Loucy (cell line): ENCODE measurements at regions not wholly inside any gene's neighbourhood (a gene's known extent, or its start where the extent isn't known, plus 50 kb on each side); places are given as distances from the start of the nearest gene placed in this dataset.
"Not testable (repeated sequence)": the region's sequence is repeated elsewhere in the genome, so short reads cannot be mapped to it uniquely, and the experiment has no call there.

Experiments
- H2AFZ ChIP-seq: fragments of 200-600 bp; sonication (generic); 2 replicates; pipeline ENCODE4 v1.6.0; 2016; ENCODE audit warnings: antibody characterized with exemption, mild to moderate bottlenecking, low read length, moderate library complexity
- H3F3A ChIP-seq: fragments of 200-600 bp; 2 replicates; pipeline ENCODE4 v1.6.0; 2016; ENCODE audit warnings: antibody characterized with exemption, low read depth, mild to moderate bottlenecking
- H3K27me3 ChIP-seq: fragments of 200-600 bp; sonication (generic); 2 replicates; pipeline ENCODE4 v1.6.1; 2014; ENCODE audit warnings: low read length, mild to moderate bottlenecking; ENCODE audit not compliant: insufficient read depth, poor library complexity, severe bottlenecking
- H3K36me3 ChIP-seq: fragments of 200-600 bp; sonication (generic); 2 replicates; pipeline ENCODE4 v1.6.1; 2016; ENCODE audit warnings: low read length; ENCODE audit not compliant: insufficient read depth
- H3K4me1 ChIP-seq: fragments of 200-600 bp; sonication (generic); 2 replicates; pipeline ENCODE4 v1.5.1; 2014; ENCODE audit warnings: low read length, mild to moderate bottlenecking; ENCODE audit not compliant: insufficient read depth, poor library complexity, severe bottlenecking
- H3K4me2 ChIP-seq: fragments of 200-600 bp; sonication (generic); 2 replicates; pipeline ENCODE4 v1.6.0; 2014; ENCODE audit warnings: antibody characterized with exemption, low read length, low read depth, mild to moderate bottlenecking; ENCODE audit not compliant: poor library complexity, severe bottlenecking
- H3K4me3 ChIP-seq: fragments of 200-600 bp; sonication (generic); 2 replicates; pipeline ENCODE4 v1.5.1; 2014; ENCODE audit warnings: low read length, mild to moderate bottlenecking, mixed read lengths; ENCODE audit not compliant: poor library complexity, severe bottlenecking
- H3K79me2 ChIP-seq: fragments of 200-600 bp; sonication (generic); 2 replicates; pipeline ENCODE4 v1.6.1; 2014; ENCODE audit warnings: low read length; ENCODE audit not compliant: insufficient read depth
- H3K9ac ChIP-seq: fragments of 200-600 bp; sonication (generic); 2 replicates; pipeline ENCODE4 v1.6.0; 2014; ENCODE audit warnings: mild to moderate bottlenecking, low read depth, low read length, moderate library complexity; ENCODE audit not compliant: poor library complexity, severe bottlenecking
- H3K9me2 ChIP-seq: fragments of 200-600 bp; sonication (generic); replicated peaks from 2 replicates; pipeline ENCODE4 v1.6.1; 2016; ENCODE audit warnings: low read depth, low read length, mixed read lengths
- H3K9me3 ChIP-seq: fragments of 200-600 bp; sonication (generic); 2 replicates; pipeline ENCODE4 v1.6.1; 2014; ENCODE audit warnings: mild to moderate bottlenecking, antibody characterized with exemption, low read length, low read depth; ENCODE audit not compliant: insufficient read depth
- H4K20me1 ChIP-seq: fragments of 200-600 bp; sonication (generic); 2 replicates; pipeline ENCODE4 v1.6.0; 2014; ENCODE audit warnings: antibody characterized with exemption, low read length, mild to moderate bottlenecking; ENCODE audit not compliant: insufficient read depth, poor library complexity, severe bottlenecking
- EZH2phosphoT487 ChIP-seq: fragments of 200-600 bp; IDR thresholded peaks from 2 replicates; pipeline ENCODE4 v1.6.1; 2018; ENCODE audit warnings: antibody characterized with exemption, mild to moderate bottlenecking, moderate library complexity, borderline replicate concordance
- TF ChIP-seq, protein P1 (sequence below): fragments of 200-600 bp; sonication (generic); conservative IDR thresholded peaks from 2 replicates; pipeline ENCODE4 v1.5.1; 2014; ENCODE audit warnings: mild to moderate bottlenecking, antibody characterized with exemption, low read length

- no peaks in the 10 kb centered on the region for H3K36me3 ChIP-seq
- TF ChIP-seq EZH2phosphoT487 = no peak
- TF ChIP-seq, protein P1, sequence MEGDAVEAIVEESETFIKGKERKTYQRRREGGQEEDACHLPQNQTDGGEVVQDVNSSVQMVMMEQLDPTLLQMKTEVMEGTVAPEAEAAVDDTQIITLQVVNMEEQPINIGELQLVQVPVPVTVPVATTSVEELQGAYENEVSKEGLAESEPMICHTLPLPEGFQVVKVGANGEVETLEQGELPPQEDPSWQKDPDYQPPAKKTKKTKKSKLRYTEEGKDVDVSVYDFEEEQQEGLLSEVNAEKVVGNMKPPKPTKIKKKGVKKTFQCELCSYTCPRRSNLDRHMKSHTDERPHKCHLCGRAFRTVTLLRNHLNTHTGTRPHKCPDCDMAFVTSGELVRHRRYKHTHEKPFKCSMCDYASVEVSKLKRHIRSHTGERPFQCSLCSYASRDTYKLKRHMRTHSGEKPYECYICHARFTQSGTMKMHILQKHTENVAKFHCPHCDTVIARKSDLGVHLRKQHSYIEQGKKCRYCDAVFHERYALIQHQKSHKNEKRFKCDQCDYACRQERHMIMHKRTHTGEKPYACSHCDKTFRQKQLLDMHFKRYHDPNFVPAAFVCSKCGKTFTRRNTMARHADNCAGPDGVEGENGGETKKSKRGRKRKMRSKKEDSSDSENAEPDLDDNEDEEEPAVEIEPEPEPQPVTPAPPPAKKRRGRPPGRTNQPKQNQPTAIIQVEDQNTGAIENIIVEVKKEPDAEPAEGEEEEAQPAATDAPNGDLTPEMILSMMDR = no peak
- H2AFZ ChIP-seq = no peak overlapping the region
- H3K9me2 ChIP-seq = no peaks in the 10 kb centered on the region
- H4K20me1 ChIP-seq = no peaks in the 10 kb centered on the region
- H3K4me1 ChIP-seq = no peaks in the 10 kb centered on the region
- H3K27me3 ChIP-seq = no peaks in the 10 kb centered on the region
- H3K9ac ChIP-seq = no peak overlapping the region
- no peaks in the 10 kb centered on the region for H3K9me3 ChIP-seq
- H3K79me2 ChIP-seq = no peaks in the 10 kb centered on the region
- no peaks in the 10 kb centered on the region for H3F3A ChIP-seq
- H3K4me2 ChIP-seq = no peak overlapping the region
- H3K4me3 ChIP-seq = no peak overlapping the region
Measured at GRCh38 chr5:106443746-106444145, 1227.0 kb downstream of the EFNA5 start.

DNA sequence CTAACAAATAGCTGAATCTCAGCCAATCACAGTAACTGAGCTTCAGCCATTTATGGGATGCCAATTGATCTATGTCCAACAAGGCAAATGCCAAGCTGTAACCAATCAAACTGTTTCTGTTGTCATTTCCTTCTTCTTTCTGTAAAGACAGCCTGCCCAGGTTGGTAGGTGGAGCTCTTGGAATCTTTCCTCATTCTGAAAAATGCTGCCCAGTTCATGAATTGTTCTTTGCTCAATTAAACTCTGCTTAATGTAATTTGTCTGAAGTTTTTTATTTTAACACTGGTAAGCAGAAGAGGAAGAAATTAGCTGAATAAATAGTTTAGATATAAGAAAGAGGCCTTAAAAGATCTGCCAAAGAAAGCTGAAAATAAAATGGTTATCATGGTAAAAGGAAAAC lies 1235.6 kb downstream of the EFNA5 start:
- no peaks in the 10 kb centered on the region for H3K27me3 ChIP-seq
- no peaks in the 10 kb centered on the region for H3K9me3 ChIP-seq
- no peaks in the 10 kb centered on the region for H3K36me3 ChIP-seq
- no peaks in the 10 kb centered on the region for H3F3A ChIP-seq
- H3K9ac ChIP-seq = no peak overlapping the region
- H2AFZ ChIP-seq = no peak overlapping the region
- H3K9me2 ChIP-seq = no peaks in the 10 kb centered on the region
- H3K4me3 ChIP-seq = no peak overlapping the region
- H3K4me2 ChIP-seq = no peak overlapping the region
- TF ChIP-seq EZH2phosphoT487 = no peak
- TF ChIP-seq, protein P1 = no peak
- H3K4me1 ChIP-seq = no peaks in the 10 kb centered on the region
- no peaks in the 10 kb centered on the region for H4K20me1 ChIP-seq
- H3K79me2 ChIP-seq = no peaks in the 10 kb centered on the region

GRCh38 chr5:106430733-106431132 lies 1240.0 kb downstream of the EFNA5 start:
- H3F3A ChIP-seq, H3K27me3 ChIP-seq, H2AFZ ChIP-seq, H3K9me3 ChIP-seq, H3K4me1 ChIP-seq, H3K4me2 ChIP-seq, H3K36me3 ChIP-seq, H3K9me2 ChIP-seq, H3K79me2 ChIP-seq, H3K4me3 ChIP-seq, H3K9ac ChIP-seq, H4K20me1 ChIP-seq: not testable (repeated sequence)

DNA sequence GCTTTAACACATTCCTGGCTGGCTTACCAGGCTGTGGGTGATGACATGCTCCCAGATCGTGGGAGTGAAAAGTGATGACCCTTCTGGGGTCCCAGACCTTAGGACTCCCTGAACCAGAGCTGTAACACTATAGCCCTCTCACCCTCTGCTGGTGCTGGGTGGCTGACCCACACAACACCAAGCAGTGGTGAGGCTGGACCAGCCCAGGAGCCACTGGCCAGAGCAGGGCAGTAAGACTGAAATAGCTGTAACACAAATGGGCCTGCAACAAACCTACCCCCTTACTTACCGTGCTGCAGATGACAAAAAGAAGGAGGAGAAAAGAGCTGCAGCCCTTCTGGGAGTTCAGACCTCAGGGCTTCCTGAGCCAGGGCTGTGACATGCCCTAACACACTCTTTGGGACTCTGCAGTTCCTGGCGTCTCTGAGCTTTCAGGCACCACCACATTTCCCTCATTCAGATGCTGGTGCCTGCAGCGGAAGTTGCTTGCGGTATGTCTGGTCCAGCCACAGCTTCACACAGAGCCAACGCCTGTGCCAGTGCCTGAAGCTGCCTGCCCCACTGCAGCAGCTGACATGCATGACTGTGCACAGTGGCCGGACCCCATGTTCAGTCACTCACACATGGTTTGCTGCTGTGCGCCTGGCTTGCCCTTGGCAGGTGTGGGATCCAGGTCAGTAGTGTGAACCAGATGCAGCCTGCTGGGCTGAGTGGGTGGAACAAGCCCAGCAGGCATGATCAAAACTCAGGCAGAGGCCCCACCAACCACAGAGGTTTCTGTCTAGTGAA lies 1247.4 kb downstream of the EFNA5 start:
- H3K9ac ChIP-seq = no peak overlapping the region
- no peaks in the 10 kb centered on the region for H3K79me2 ChIP-seq
- H4K20me1 ChIP-seq = no peaks in the 10 kb centered on the region
- H3K4me2 ChIP-seq = no peak overlapping the region
- TF ChIP-seq, protein P1 = no peak
- no peak for TF ChIP-seq EZH2phosphoT487
- H3K9me3 ChIP-seq = no peaks in the 10 kb centered on the region
- H3K27me3 ChIP-seq = no peaks in the 10 kb centered on the region
- H3K4me3 ChIP-seq = no peak overlapping the region
- no peaks in the 10 kb centered on the region for H3F3A ChIP-seq
- no peaks in the 10 kb centered on the region for H3K4me1 ChIP-seq
- H2AFZ ChIP-seq = no peak overlapping the region
- H3K36me3 ChIP-seq = no peaks in the 10 kb centered on the region
- no peaks in the 10 kb centered on the region for H3K9me2 ChIP-seq
